ENCODE measurements at regions not wholly inside any gene's neighbourhood (a gene's known extent, or its start where the extent isn't known, plus 50 kb on each side); places are given as distances from the start of the nearest gene placed in this dataset.
A peak's percentile ranks its signal among the peaks of the same experiment; 100 is the strongest.

- no peak for TF ChIP-seq CTCF (IDR thresholded peaks at IDR 0.05; ENCODE audit: low read depth, low read length)
- H3K27ac ChIP-seq (ENCODE audit: low read depth, low read length), result no peak overlapping the region
- no peak for DNase-seq (ENCODE audit: low read depth, low spot score)
- ChIA-PET CTCF (interaction anchor here (1.4 kb wide), 1 partner anchor 474 kb away, joined by 4 read pairs; no protein-coding TSS in a partner anchor), POLR2A (no interaction called here)
- H3K4me3 ChIP-seq (ENCODE audit: low read depth, low read length), result no peak overlapping the region
- H3K27me3 ChIP-seq (ENCODE audit: control insufficient read depth, insufficient read depth, low read length), result no peaks in the 10 kb centered on the region
- H3K9me3 ChIP-seq (ENCODE audit: control insufficient read depth, insufficient read depth, low read length), result peaks cover 3% of the 10 kb centered on the region; the same call in 1 of the 2 replicates
Measured at GRCh38 chr2:122447237-122447636, 691.8 kb downstream of the TSN start.

- no peak overlapping the region for H3K4me3 ChIP-seq (ENCODE audit: low read depth, low read length)
- no peak overlapping the region for H3K27ac ChIP-seq (ENCODE audit: low read depth, low read length)
- POLR2A ChIA-PET, result no interaction called here
- peaks cover 3% of the 10 kb centered on the region; the same call in 1 of the 2 replicates for H3K9me3 ChIP-seq (ENCODE audit: control insufficient read depth, insufficient read depth, low read length)
- CTCF ChIA-PET, result interaction anchor here (0.9 to 1.5 kb wide), 4 partner anchors 475 to 640 kb away, joined by 3 to 5 read pairs (median 4); no protein-coding TSS in a partner anchor
- H3K27me3 ChIP-seq (ENCODE audit: control insufficient read depth, insufficient read depth, low read length), result no peaks in the 10 kb centered on the region
- DNase-seq (ENCODE audit: low read depth, low spot score), result no peak
- peak; percentile 45 for TF ChIP-seq CTCF (IDR thresholded peaks at IDR 0.05; ENCODE audit: low read depth, low read length)
Measured at GRCh38 chr2:122451040-122451439, 695.6 kb downstream of the TSN start.

- Histone ChIP-seq H3K4me3 (ENCODE audit: low read depth, low read length) (no peak overlapping the region), H3K27me3 (ENCODE audit: control insufficient read depth, insufficient read depth, low read length) (no peaks in the 10 kb centered on the region), H3K27ac (ENCODE audit: low read depth, low read length) (no peak overlapping the region), H3K9me3 (ENCODE audit: control insufficient read depth, insufficient read depth, low read length) (peaks cover 3% of the 10 kb centered on the region; the same call in 1 of the 2 replicates)
- TF ChIP-seq CTCF (IDR thresholded peaks at IDR 0.05; ENCODE audit: low read depth, low read length), result no peak
- ChIA-PET CTCF (interaction anchor here (0.9 to 1.5 kb wide), 4 partner anchors 476 to 641 kb away, joined by 3 to 5 read pairs (median 4); no protein-coding TSS in a partner anchor), POLR2A (no interaction called here)
- DNase-seq (ENCODE audit: low read depth, low spot score), result no peak
Measured at GRCh38 chr2:122451697-122452096, 696.2 kb downstream of the TSN start.

- H3K27ac ChIP-seq (ENCODE audit: low read depth, low read length), result no peak overlapping the region
- no peaks in the 10 kb centered on the region; the same call in 1 of the 2 replicates for H3K9me3 ChIP-seq (ENCODE audit: control insufficient read depth, insufficient read depth, low read length)
- DNase-seq (ENCODE audit: low read depth, low spot score), result no peak
- no peak for TF ChIP-seq CTCF (IDR thresholded peaks at IDR 0.05; ENCODE audit: low read depth, low read length)
- CTCF ChIA-PET, result no interaction called here
- H3K4me3 ChIP-seq (ENCODE audit: low read depth, low read length), result no peak overlapping the region
- no peaks in the 10 kb centered on the region for H3K27me3 ChIP-seq (ENCODE audit: control insufficient read depth, insufficient read depth, low read length)
- POLR2A ChIA-PET, result no interaction called here
Measured at GRCh38 chr2:122469147-122469546, 713.7 kb downstream of the TSN start.

GRCh38 chr2:122471753-122472152 is 716.3 kb downstream of the TSN start:
- no peaks in the 10 kb centered on the region for H3K27me3 ChIP-seq (ENCODE audit: control insufficient read depth, insufficient read depth, low read length)
- CTCF ChIA-PET, result no interaction called here
- H3K9me3 ChIP-seq (ENCODE audit: control insufficient read depth, insufficient read depth, low read length), result no peaks in the 10 kb centered on the region; the same call in 1 of the 2 replicates
- POLR2A ChIA-PET, result no interaction called here
- DNase-seq (ENCODE audit: low read depth, low spot score), result no peak
- TF ChIP-seq CTCF (IDR thresholded peaks at IDR 0.05; ENCODE audit: low read depth, low read length), result no peak
- no peak overlapping the region for H3K27ac ChIP-seq (ENCODE audit: low read depth, low read length)
- H3K4me3 ChIP-seq (ENCODE audit: low read depth, low read length), result no peak overlapping the region
